ENCODE measurements at regions not wholly inside any gene's neighbourhood (a gene's known extent, or its start where the extent isn't known, plus 50 kb on each side); places are given as distances from the start of the nearest gene placed in this dataset.
"Not testable (repeated sequence)": the region's sequence is repeated elsewhere in the genome, so short reads cannot be mapped to it uniquely, and the experiment has no call there.

GRCh38 chr15:47908950-47909670 lies 191.8 kb downstream of the SEMA6D start:
- no peaks in the 10 kb centered on the region for H3K9me2 ChIP-seq (ENCODE audit: insufficient read depth, low read length)
- no peak for TF ChIP-seq MXI1 (conservative IDR thresholded peaks at IDR 0.05; ENCODE audit: poor library complexity, severe bottlenecking)
- no peak for TF ChIP-seq SMC3 (conservative IDR thresholded peaks at IDR 0.05; ENCODE audit: poor library complexity)
- no peak for TF ChIP-seq CTCF (IDR thresholded peaks at IDR 0.05; ENCODE audit: poor library complexity, severe bottlenecking)
- TF ChIP-seq TAF1 (IDR thresholded peaks at IDR 0.05; ENCODE audit: low read depth) = no peak
- no peak for TF ChIP-seq REST (IDR thresholded peaks at IDR 0.05; ENCODE audit: borderline replicate concordance)
- no peak for TF ChIP-seq EZH2 (IDR thresholded peaks at IDR 0.05; ENCODE audit: borderline replicate concordance, insufficient read depth, low read length, poor library complexity, severe bottlenecking)
- no peak for TF ChIP-seq EP300 (conservative IDR thresholded peaks at IDR 0.05; ENCODE audit: poor library complexity, severe bottlenecking)
- no peak for TF ChIP-seq POLR2AphosphoS5 (IDR thresholded peaks at IDR 0.05)
- TF ChIP-seq RAD21 (conservative IDR thresholded peaks at IDR 0.05) = no peak
- no peak overlapping the region for H3K9ac ChIP-seq (ENCODE audit: low read length)
- no peaks in the 10 kb centered on the region for H3K79me2 ChIP-seq (replicated peaks; ENCODE audit: insufficient read depth, low read length)
- H3K9me3 ChIP-seq (ENCODE audit: low read length) = no peaks in the 10 kb centered on the region
- H3K27me3 ChIP-seq (ENCODE audit: insufficient read depth, low read depth, low read length) = no peaks in the 10 kb centered on the region
- no peak overlapping the region for H3K27ac ChIP-seq (ENCODE audit: low read length)
- H3K36me3 ChIP-seq (ENCODE audit: insufficient read depth, low read length) = no peaks in the 10 kb centered on the region
- no peak overlapping the region for H3K4me3 ChIP-seq (ENCODE audit: low read length)
- no peaks in the 10 kb centered on the region for H3F3A ChIP-seq (ENCODE audit: insufficient read depth, low read length, poor library complexity, severe bottlenecking)
- no peak overlapping the region for H2AFZ ChIP-seq (ENCODE audit: low read depth, low read length)
- H4K20me1 ChIP-seq (ENCODE audit: insufficient read depth) = no peaks in the 10 kb centered on the region
- no peak overlapping the region for H3K4me2 ChIP-seq (ENCODE audit: low read length)

DNA sequence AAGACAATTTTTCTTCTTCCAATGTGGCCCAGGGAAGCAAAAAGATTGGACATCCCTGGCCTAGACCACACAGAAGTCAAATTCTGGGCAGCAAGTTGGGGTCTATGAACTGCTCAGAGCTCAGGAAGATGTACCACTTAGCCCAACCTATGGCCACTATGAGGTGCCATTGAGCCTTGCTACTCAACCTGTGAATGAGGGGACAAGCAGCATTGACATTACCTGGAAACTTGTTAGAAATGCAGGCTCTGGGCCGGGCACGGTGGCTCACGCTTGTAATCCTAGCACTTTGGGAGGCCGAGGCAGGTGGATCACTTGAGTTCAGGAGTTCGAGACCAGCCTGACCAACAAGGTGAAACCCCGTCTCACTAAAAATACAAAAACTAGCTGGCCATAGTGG lies 195.6 kb downstream of the SEMA6D start:
- not testable (repeated sequence) for H3K27ac ChIP-seq (ENCODE audit: low read length); H3K4me3 ChIP-seq (ENCODE audit: low read length); H3K9me3 ChIP-seq (ENCODE audit: low read length); H3K79me2 ChIP-seq (replicated peaks; ENCODE audit: insufficient read depth, low read length); H3F3A ChIP-seq (ENCODE audit: insufficient read depth, low read length, poor library complexity, severe bottlenecking); H3K9ac ChIP-seq (ENCODE audit: low read length); H3K9me2 ChIP-seq (ENCODE audit: insufficient read depth, low read length); H2AFZ ChIP-seq (ENCODE audit: low read depth, low read length); H3K36me3 ChIP-seq (ENCODE audit: insufficient read depth, low read length); H3K27me3 ChIP-seq (ENCODE audit: insufficient read depth, low read depth, low read length); H3K4me2 ChIP-seq (ENCODE audit: low read length); H4K20me1 ChIP-seq (ENCODE audit: insufficient read depth)
